GM19455 (cell line): ENCODE measurements at regions not wholly inside any gene's neighbourhood (a gene's known extent, or its start where the extent isn't known, plus 50 kb on each side); places are given as distances from the start of the nearest gene placed in this dataset.
"Not testable (repeated sequence)": the region's sequence is repeated elsewhere in the genome, so short reads cannot be mapped to it uniquely, and the experiment has no call there.

ENCODE experiments used
- ATAC-seq: cut with Tn5 transposase; IDR thresholded peaks from one replicate; pipeline ENCODE4 v1.9.1; 2021; ENCODE audit not compliant: unreplicated experiment

- ATAC-seq, result peak; percentile 76
Observed at GRCh38 chr7:112982441-112983063, 104.1 kb downstream of the GPR85 start.

- ATAC-seq, result peak; percentile 4
Observed at GRCh38 chr7:112981966-112982365, 104.7 kb downstream of the GPR85 start.

GRCh38 chr7:112979055-112979454 is 107.6 kb downstream of the GPR85 start:
- ATAC-seq, result not testable (repeated sequence)

GRCh38 chr7:112977244-112977955 is 109.2 kb downstream of the GPR85 start:
- not testable (repeated sequence) for ATAC-seq

GRCh38 chr7:112970771-112971170 is 115.9 kb downstream of the GPR85 start:
- peak; percentile 56 for ATAC-seq

GRCh38 chr7:112969946-112970345 is 116.7 kb downstream of the GPR85 start:
- ATAC-seq, result no peak

GRCh38 chr7:112965506-112965905 is 121.1 kb downstream of the GPR85 start:
- ATAC-seq, result no peak

- ATAC-seq, result no peak
Observed at GRCh38 chr7:112963634-112964033, 123.0 kb downstream of the GPR85 start.

GRCh38 chr7:112962815-112963214 is 123.8 kb downstream of the GPR85 start:
- ATAC-seq, result no peak

GRCh38 chr7:112959276-112959675 is 127.4 kb downstream of the GPR85 start:
- ATAC-seq, result no peak

GRCh38 chr7:112958775-112959174 is 127.9 kb downstream of the GPR85 start:
- ATAC-seq, result no peak

GRCh38 chr7:112957901-112958300 is 128.7 kb downstream of the GPR85 start:
- no peak for ATAC-seq

GRCh38 chr7:112953031-112953430 is 133.6 kb downstream of the GPR85 start:
- ATAC-seq, result not testable (repeated sequence)

- ATAC-seq, result no peak
Observed at GRCh38 chr7:112951070-112951469, 135.6 kb downstream of the GPR85 start.

GRCh38 chr7:112949682-112950081 is 136.9 kb downstream of the GPR85 start:
- ATAC-seq, result not testable (repeated sequence)

- ATAC-seq, result no peak
Observed at GRCh38 chr7:112946350-112946749, 140.3 kb downstream of the GPR85 start.

- ATAC-seq, result no peak
Observed at GRCh38 chr7:112945046-112945445, 141.6 kb downstream of the GPR85 start.

- ATAC-seq, result no peak
Observed at GRCh38 chr7:112942981-112943380, 143.6 kb downstream of the GPR85 start.

GRCh38 chr7:112942125-112942524 is 144.5 kb downstream of the GPR85 start:
- ATAC-seq, result not testable (repeated sequence)

- ATAC-seq, result peak; percentile 49
Observed at GRCh38 chr7:112940314-112940732, 146.3 kb downstream of the GPR85 start.

GRCh38 chr7:112939574-112940313 is 146.9 kb downstream of the GPR85 start:
- ATAC-seq, result peak; percentile 99
